Keratinocyte (primary cell): ENCODE measurements at regions not wholly inside any gene's neighbourhood (a gene's known extent, or its start where the extent isn't known, plus 50 kb on each side); places are given as distances from the start of the nearest gene placed in this dataset.

ENCODE experiments used
- CTCF ChIP-seq, 3 experiments: IDR thresholded peaks in 1 of 3; conservative IDR thresholded peaks in 1 of 3; optimal IDR thresholded peaks in 1 of 3; 2 replicates in 2 of 3; 3 replicates in 1 of 3; pipeline versions ENCODE3 to v1.5.1; 2011; ENCODE audit warnings: low read length in 3 of 3, mild to moderate bottlenecking in 3 of 3, moderate library complexity in 2 of 3, control low read depth in 1 of 3, inconsistent platforms in 1 of 3; ENCODE audit not compliant: insufficient read depth in 2 of 3; ENCODE audit errors: extremely low read depth in 1 of 3
- EZH2 ChIP-seq: IDR thresholded peaks from one replicate; pipeline ENCODE4 v1.6.1; 2012; ENCODE audit warnings: inconsistent platforms, mild to moderate bottlenecking, low read length, moderate library complexity

GRCh38 chr3:102018551-102018950 is 169.2 kb downstream of the NFKBIZ start:
- no peak for TF ChIP-seq CTCF (optimal IDR thresholded peaks at IDR 0.05 in 1 of 3, IDR thresholded peaks at IDR 0.05 in 1 of 3, conservative IDR thresholded peaks at IDR 0.05 in 1 of 3; ENCODE audit: extremely low read depth in 1 of 3, insufficient read depth in 2 of 3, low read length in 3 of 3)
- TF ChIP-seq EZH2, result no peak
